Inflammatory macrophage (primary cell): ENCODE measurements at regions not wholly inside any gene's neighbourhood (a gene's known extent, or its start where the extent isn't known, plus 50 kb on each side); places are given as distances from the start of the nearest gene placed in this dataset.

ENCODE experiments used
- DNase-seq, 2 donors: peaks; one replicate each; pipeline ENCODE4 v3.0.0-alpha.2; 2020 to 2022

DNA sequence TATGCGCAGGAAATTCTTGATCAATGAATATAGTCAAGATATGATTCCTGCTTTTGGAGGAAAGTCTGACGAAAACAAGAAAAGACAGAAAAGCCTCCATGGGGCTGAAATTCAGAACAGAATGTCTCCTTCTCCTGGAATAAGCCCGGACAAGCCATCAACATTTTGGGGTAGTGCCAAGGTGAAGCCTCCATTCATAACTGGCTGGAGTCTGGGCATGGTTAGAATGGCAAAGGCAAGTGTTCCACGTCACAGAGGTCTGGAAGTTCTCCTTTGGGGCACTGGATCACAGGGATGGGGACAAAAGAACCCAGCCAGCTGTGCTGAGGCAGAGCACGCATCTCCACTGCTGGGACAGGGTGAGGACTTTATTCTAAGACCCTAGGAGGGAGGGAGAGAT lies 505.7 kb downstream of the CMPK2 start:
- no peak for DNase-seq

DNA sequence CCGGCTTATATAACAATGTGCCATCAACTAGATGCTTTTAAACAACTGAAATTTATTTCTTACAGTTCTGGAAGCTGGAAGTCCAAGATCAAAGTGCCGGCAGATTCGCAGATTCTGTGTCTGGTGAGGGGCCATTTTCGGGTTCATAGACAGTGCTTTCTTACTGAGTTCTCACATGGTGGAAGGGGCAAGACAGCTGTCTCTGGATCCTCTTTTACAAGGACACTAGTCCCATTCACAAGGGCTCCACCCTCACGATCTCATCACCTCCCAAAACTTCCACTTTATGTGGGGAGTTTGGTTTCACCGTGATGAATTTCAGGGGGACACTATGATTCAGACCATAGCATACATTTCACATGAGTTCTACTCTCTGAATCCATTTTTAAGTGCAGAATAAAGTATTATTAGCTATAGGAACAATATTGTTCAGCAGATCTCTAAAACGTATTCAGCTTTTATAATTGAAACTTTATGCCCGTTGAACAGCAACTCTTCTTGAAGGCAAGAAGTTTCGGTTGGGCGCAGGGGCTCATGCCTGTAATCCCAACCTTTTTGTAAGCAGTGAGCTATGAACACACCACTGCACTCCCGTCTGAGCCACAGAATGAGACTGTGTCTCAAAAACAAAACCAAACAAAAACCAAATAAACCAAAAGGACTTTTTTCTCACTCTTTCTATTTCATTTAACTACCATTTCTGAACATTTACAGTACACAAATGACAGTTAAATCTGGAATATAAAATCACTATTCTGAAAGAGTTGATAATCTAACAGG lies 502.8 kb downstream of the CMPK2 start:
- no peak for DNase-seq

DNA sequence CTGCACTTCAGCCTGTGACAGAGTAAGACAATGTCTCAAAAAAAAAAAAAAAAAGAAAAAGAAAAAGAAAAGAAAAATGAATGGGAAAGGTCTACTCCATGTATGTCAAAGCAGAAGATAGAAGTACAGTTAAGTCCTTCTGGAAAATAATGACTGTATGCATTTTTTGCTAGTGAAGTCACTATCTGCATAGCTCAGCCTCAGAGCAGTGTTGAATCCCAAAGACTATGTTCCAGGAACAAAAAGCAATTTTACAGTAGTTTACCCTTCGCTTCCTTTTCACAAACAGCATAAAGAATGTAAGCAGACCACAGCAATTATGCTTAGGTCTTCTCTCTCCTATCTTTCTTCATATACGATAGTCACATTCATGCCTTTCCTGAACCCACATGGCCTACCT lies 497.4 kb downstream of the CMPK2 start:
- DNase-seq: no peak

DNA sequence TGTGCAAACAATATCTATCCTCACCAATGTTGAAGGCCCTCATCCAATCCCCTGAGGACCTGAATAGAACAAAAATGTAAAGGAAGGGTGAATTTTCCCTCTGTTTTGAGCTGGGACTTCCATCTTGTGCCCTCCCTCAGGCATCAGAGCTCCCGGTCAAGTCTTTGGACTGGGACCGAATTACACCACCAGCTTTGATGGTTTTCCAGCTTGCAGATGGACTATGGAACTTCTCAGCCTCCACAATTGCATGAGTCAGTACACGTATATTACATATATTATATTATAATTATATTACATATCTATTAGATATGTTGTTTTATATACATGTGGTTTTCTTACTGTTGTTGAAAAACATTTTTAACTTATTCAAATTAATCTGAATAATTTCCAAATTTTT lies 496.4 kb downstream of the CMPK2 start:
- no peak for DNase-seq

DNA sequence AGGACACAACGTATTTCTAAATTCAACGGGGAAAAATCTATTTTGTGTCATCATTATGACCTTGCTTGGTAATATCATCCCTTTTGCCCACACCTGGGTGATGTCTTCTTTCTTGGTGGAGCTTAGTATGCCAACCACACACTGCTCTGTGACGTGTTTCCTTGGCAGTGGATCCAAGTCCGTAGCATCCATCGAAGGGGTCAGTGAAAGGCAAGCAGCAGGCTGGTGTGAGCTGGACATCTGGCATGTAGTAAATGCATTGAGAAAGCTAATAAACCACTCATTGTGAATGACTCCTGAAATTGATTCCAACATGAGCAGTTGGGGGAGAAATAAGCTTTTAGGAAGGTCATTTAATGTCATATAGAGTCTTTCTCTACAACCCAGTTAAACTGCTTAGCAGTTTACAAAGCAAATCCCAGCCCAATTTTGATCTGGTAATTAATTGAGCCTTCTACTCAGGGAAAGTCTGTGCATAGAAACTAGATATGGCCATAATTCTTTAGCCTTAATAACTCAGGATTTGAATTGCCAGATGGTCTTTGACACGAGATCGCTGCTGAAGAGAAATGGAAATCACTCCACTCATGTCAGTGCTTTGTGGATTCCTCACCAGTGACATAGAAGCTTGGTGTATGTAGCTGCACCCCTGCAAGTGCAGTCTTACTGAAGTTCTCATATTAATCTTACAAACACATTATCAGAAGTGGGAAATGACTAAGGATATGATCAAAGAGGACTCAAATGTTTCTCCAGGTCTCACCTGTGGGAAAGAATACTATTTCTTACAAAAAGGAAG lies 494.8 kb downstream of the CMPK2 start:
- DNase-seq: no peak

DNA sequence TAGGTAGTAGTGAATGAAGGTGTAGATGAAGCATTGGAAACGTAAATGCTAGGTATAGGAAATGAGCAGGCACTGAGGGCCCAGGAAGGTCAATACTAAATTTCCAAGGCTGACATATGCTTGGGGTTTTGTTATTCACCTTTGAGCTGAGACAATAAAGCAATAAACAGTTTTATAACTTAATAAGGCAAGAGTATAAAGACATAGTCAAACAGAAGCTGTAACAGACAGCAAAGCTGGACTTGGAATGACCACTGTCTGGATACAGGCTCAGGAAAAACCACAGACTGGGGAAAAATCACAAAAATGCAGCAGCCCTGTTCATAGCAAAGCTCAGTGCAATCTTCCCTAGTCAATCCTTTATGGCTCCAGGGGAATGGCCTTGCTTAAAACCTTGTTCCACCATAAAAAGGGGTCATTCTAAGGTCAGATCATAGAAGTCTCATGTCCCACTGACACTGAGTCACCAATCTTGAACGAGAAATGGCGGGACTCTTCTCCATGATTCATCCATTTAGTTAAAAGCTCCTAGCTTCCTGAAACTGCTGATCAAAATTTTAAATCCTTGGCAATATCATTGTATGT lies 493.3 kb downstream of the CMPK2 start:
- DNase-seq: no peak

DNA sequence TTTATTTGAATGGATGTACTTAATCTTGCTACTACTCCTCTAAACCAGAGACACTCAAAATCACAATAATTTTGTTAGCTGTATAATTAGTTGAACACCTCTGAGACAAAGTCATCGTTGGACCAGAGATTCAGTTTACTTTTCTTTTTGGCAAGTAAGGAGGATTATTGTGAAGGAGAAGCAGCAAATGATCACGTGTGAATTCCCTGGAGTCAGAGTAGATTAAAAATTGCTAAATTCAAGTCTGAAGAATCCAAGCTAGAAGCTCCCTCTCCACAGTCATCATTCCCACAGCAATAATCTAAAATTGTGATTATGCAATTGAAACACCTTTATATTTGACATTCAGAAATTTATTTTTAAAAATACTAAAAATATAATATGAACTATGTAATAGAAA lies 484.4 kb downstream of the CMPK2 start:
- no peak for DNase-seq

DNA sequence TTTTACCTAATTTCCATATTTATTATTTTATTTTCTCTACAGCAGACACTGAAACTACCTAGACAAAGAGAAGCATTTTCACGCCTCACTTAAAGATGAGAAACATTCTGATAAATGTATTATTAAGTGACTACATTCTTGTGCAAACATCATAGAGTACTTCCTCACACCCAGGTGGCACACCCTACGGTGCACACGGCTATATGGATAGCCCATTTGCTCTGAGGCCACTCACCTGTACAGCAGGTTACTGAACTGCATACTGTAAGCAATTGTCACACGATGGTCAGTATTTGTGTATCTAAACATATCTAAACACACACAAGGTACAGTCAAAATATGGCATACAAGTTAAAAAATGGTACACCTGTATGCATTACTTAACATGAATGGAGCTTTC lies 481.4 kb downstream of the CMPK2 start:
- DNase-seq: no peak

DNA sequence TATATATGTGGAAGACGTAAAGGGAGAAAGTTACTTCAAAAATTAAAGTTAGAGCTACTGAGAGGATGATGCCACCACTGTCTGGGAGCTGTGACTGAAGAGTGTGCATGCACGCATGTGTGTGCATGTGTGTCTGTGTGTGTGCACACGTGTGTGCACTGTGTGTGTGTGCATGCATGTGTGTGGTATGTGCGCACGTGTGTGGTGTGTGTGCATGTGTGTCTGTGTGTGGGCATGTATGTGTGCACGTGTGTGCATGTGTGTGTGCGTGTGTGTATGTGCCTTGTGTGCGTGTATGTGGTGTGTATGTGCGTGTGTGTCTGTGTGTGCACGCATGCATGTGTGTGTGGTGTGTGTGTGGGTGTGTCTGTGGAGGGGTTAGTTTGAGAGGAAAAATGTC lies 473.4 kb downstream of the CMPK2 start:
- no peak for DNase-seq

DNA sequence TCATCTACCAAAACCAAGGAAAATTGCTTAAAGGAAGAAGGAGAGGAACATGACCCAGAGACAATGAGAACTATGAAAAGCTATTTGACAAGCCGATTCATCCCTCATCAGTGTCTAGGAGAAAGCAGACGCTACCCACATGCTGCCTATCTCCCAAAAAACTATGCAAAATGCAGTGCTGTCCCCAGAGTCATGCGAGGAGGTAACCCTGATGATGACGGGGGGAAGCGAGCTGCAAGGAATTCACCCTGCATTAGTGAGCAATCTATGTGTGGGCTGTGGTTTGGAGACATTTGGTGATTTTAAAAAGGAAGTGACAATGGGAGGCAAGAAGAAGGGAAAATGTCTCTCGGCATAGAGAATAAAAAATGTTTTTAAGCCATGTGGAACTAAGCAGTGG lies 472.7 kb downstream of the CMPK2 start:
- DNase-seq: no peak

DNA sequence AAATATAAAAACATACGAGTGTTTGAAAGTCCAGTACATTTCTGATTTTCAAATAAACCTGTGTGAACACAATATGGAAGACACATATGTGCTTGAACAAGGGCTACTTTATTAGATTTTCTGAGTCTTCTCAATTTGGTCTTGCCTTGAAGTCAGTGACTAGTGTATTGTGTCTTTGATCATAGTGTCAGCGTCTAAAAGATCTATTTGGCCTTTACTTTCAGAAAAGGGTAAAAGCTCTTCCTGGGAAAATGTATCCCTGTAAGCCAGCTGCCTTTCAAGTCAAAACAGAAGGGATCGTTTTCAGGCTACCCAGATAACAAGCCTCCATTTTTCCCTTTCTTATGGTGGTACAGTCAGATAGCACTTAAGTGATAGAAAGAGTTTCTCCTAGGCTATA lies 471.9 kb downstream of the CMPK2 start:
- DNase-seq: no peak

DNA sequence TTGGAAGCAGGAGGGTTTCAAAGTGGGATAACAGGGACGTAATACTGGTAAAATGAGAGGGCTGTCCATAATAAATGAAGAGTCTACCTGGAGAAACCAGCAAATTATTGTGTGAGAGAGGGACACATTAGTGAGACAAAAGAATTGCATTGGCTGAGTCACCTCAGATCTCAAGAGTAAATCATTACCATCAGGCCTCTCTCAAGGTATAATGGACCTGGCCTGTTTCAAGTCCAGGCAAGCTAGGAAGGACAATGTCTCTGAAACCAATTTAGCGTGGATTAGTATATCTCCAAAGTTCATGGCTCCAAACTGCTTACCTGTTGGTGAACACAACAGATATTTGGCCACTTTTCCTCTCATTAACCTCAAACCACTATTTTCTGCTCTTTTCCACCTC lies 471.4 kb downstream of the CMPK2 start:
- no peak for DNase-seq

DNA sequence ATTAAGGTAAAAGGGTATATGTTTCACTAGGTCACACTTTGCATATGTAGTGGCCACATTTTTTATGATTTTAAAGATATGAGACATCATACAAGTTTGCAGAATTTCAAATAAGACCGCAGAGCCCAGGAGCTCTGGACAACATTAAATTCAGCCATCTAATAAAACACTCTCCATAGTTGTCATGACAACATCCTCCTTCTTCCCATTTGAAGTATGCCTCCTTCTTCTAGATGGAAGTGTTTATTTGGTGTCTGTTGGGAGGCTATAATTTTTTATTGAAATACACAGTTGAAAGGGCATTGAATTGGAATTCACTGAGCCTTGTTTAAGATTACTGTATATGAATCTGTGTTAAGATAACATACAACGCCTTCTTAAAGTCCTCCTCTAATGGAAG lies 467.3 kb downstream of the CMPK2 start:
- no peak for DNase-seq

DNA sequence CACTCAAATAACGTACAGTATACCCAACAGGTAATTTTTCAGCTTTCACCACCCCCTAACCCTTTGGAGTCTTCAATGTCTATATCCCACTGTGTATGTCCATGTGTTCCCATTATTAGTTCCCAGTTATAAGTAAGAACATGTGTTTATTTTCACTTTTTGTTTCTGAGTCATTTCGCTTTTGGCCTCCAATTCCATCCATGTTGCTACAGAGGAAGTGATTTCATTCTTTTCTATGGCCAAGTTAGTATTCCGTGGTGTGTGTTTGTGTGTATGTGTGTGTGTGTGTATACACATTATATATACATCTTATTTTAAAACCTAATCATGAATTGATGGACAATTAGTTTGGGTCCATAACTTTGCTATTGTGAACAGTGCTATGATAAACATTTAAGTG lies 464.4 kb downstream of the CMPK2 start:
- DNase-seq: no peak

DNA sequence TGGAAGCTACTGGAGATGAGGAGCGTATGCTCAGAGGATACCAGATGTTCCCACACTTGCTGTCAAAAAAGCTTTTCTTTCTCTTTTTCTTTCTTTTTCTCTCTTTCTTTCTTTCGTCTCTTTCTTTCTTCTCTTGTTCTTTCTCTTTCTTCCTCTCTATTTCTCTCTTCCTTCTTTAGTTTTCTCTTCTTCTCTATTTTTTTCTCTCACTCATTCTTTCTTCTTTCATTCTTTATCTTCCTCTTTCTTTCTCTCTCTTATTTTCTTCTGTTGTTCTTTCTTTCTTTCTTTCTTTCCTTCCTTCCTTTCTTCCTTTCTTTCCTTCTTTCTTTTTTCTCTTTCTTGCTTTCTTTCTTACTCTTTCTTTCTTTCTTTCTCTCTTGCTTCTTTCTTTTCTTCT lies 457.6 kb downstream of the CMPK2 start:
- DNase-seq: no peak

DNA sequence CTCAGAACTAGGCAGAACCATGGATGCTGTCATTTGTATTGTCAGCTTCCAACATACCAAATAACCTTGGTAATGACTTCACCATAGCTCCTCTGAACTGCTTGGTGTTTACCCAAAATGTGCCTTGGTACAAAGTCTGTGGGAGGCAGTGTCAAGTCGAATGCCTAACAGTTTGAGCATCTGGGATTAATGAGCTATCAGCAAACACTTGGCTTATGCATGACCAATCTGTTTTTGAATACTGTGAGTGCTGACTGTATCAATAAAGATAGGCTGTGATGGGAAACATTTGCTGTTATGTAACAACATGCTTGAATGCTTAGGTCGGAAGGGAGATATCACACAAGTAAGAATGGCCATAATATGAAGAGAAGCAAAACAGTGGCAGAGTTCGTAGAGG lies 455.4 kb downstream of the CMPK2 start:
- no peak for DNase-seq

DNA sequence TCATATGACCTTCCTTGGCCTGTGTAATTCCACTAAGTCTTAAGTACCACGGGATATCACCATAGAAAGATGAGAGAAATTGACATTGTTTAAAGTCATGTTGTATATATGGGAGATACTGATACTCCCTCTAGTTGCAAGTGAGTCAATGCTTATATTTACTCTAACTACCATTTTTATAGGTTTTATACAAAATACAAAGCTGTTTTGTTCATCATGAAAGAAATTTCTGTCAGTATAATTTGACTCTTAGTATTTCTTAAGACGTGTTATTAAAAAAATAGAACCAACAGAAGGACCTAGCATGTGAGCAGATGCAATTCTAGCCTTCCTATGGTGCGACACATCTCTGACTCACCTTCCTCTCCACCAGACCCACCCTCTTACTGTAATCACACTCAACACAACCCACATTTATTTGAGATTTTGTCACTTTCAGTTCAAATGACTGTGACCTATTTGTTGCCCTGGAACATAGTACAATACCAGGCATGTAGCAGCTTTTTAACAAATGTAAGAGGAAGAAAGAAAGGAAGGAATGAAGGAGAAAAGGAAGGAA lies 453.1 kb downstream of the CMPK2 start:
- no peak for DNase-seq

DNA sequence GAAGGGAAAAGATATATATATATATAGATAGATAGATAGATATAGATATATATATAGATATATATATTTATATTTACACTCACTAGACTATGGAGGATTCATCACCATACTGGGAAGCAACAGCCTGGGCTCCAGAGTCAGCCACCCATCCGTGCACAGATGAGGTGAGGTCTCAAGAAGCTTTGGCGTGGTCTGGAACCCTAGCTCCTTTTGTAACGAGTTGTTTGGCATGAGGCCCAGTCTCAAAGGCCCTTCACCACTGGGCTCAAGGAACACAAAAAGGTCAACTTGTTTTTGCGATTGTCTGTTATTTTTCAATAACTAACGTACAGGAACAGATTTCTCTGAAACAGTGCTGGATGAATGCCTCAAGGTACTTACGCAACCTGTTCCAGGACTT lies 448.7 kb downstream of the CMPK2 start:
- no peak for DNase-seq

DNA sequence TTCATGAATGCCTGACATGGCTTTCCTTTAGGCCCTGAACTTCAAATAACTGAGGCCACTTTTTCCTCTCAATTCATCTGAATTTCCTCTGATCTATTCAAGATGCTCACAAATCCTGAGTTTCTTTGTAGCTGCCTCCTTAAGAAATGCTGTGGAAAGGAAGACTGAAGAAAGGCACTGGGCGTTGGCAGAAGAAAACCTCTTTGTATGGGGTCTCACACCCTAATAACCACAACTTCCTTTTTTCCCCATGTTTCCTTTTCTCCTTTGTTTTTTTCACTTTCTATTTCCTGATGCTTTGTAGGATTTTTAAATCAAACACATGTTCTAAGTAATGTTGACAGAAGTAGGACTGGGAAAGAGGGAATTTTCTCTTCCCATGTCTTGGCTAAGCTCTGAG lies 447.4 kb downstream of the CMPK2 start:
- no peak for DNase-seq

DNA sequence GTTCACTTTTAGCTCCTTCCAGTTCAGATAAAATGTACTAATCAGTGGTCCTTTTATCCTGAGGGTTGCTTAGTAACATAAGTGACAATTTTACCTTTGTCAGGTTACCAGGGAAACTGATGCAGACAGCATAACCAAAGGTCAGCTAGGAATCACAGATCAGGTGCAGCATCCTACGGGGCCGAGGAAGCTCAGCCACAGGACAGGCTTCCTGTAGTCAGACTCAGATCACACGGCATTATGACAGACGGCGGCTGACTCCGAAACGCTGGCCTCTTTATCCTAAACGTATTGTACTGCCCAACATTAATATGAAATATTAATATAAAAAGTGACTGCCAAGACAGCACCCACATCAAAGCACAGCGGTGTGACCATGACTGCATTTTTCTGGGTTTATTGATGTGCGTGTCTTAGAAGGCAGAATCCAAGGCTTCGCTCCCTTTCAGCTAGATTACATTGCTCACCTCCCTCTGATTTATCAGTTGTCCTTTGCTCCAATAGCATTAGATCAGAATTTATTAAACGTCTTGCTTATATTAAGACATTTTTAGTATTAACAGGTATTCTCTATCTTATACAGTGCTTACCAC lies 444.5 kb downstream of the CMPK2 start:
- no peak for DNase-seq

DNA sequence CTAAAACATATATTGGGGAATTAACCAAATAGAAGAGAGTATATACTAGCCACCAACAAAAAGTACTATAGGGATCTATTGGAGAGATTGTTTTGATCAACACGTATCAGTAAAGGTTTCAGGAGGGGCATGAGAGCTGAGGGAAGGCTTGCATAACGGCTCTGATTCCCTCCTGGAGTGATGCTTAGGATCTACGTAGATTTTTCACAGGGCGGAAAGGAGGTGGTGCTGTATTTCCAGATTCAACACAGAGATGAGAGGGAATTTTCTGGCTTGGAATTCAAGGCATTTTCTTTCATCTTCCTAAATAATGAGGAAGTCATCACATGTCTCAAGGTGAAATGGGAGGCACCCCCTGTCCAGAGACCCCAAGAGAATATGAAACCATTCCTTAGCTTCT lies 443.8 kb downstream of the CMPK2 start:
- DNase-seq: no peak

DNA sequence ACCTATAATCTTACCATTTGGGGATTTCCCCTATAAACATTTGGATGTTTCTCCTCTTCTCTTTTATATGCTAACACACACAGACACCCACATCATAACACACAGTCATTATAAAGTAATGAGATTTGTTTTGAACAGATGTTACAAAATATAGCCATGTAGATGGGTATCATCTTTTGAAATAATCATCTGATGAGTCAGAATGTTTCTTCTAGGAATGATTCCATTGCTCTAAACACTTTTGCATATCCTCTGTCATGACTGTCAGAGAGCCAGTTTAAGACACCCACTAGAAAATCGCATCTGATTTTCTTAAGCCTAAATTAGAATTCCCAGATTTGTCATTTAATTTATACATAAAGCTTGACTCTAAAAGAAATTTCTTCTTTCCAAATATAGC lies 442.6 kb downstream of the CMPK2 start:
- DNase-seq: no peak

DNA sequence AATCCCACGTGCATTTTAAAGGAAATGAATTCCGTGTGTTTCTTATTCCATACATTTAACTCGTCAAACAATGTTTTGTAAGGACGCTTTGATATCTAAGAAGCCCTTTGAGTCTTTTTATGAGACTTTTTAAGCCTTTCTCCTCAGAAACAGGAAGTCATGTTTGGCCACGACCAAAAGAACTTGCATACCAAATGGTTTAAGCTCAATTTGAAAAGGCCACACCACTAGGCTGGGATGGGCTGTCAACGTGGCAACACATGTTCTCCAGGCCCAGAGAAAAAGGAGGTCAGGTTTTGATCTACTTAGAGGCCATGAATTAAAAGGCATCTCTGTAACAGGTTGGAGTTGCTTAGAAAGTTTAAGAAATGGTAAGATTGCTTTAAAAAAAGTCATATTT lies 441.8 kb downstream of the CMPK2 start:
- DNase-seq: no peak
